Adrenal gland (tissue), 5 donors: ENCODE measurements at regions not wholly inside any gene's neighbourhood (a gene's known extent, or its start where the extent isn't known, plus 50 kb on each side); places are given as distances from the start of the nearest gene placed in this dataset.

Source experiments
- POLR2A ChIP-seq, 2 donors: fragments of 450-650 bp; IDR thresholded peaks; one replicate each; pipeline ENCODE4 v1.6.1; 2017; ENCODE audit warnings: antibody characterized with exemption in 2 of 2, mild to moderate bottlenecking in 2 of 2, moderate library complexity in 1 of 2
- TF ChIP-seq, protein P1 (sequence below), 6 experiments: fragments of 450-650 bp in 4 of 6; fragments of 200-600 bp in 2 of 6; sonication (generic) in 1 of 6; IDR thresholded peaks; 1 replicate in 5 of 6; 2 replicates in 1 of 6; pipeline versions ENCODE4 v1.5.1 to v1.8.0; 2016 to 2021; ENCODE audit warnings: antibody characterized with exemption in 6 of 6, mild to moderate bottlenecking in 2 of 6, moderate library complexity in 1 of 6
- donor health status: DM: no; HTN: no; CAD: no.

DNA sequence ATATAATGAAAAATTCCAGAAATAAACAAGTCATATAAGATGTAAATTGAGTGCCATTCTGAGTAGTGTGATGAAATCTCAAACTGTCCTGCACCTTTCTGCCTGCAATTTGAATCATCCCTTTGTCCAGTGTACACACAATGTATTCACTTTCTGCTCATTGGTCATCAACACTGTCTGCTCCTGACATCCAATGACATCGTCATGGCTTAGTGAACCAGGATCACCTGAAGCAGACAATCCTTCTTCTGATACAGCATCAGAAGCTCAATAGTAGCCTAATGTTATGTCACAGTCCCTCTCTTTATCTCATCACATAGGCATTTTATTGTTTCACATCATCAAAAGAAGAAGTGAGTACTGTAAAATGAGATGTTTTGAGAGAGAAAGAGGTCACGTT, 366.3 kb downstream of the RFPL4B start:
- TF ChIP-seq, protein P1, sequence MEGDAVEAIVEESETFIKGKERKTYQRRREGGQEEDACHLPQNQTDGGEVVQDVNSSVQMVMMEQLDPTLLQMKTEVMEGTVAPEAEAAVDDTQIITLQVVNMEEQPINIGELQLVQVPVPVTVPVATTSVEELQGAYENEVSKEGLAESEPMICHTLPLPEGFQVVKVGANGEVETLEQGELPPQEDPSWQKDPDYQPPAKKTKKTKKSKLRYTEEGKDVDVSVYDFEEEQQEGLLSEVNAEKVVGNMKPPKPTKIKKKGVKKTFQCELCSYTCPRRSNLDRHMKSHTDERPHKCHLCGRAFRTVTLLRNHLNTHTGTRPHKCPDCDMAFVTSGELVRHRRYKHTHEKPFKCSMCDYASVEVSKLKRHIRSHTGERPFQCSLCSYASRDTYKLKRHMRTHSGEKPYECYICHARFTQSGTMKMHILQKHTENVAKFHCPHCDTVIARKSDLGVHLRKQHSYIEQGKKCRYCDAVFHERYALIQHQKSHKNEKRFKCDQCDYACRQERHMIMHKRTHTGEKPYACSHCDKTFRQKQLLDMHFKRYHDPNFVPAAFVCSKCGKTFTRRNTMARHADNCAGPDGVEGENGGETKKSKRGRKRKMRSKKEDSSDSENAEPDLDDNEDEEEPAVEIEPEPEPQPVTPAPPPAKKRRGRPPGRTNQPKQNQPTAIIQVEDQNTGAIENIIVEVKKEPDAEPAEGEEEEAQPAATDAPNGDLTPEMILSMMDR (IDR thresholded peaks at IDR 0.05): no peak
- no peak for TF ChIP-seq POLR2A (IDR thresholded peaks at IDR 0.05)
